EL (cell line): ENCODE measurements at regions not wholly inside any gene's neighbourhood (a gene's known extent, or its start where the extent isn't known, plus 50 kb on each side); places are given as distances from the start of the nearest gene placed in this dataset.
"Not testable (repeated sequence)": the region's sequence is repeated elsewhere in the genome, so short reads cannot be mapped to it uniquely, and the experiment has no call there.

Source experiments
- DNase-seq: peaks from one replicate; pipeline ENCODE4 v3.0.0-alpha.2; 2016

DNA sequence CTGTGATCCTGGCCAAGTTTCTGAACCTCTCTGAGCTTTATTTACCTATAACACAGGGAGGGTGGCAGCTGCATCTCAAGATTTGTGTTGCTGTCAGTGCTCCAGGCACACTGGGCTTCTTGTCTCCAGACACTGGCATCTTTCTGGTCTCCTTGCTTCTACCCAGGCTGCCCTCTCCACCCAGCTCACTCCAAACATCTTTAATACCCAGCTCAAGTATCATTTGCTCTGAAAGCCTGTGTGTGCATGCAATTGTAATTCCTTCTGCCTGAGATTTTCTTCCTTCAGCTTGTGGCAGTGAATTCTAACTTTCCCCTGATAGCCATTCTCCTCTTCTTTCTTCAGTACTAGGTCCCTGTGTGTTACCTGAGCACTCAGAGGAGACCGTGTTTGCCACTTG is 50.7 kb upstream of the USP7 start:
- DNase-seq, result no peak

- DNase-seq, result no peak
Measured at GRCh38 chr16:9015489-9015888, 51.8 kb upstream of the USP7 start.

DNA sequence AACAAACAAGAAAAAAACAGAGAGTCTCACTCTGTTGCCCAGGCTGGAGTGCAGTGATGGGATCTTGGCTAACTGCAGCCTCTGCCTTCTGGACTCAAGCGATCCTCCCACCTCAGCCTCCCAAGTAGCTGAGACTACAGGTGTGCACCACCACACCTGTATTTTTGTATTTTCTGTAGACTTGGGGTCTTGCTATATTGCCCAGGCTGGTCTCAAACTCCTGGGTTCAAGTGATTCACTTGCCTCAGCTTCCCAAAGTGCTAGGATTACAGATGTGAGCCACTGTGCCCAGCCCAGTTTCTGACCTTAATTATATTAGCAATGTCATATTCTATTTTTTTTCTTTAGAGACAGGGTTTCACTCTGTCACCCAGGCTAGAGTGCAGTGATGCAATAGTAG is 52.3 kb upstream of the USP7 start:
- DNase-seq, result not testable (repeated sequence)

DNA sequence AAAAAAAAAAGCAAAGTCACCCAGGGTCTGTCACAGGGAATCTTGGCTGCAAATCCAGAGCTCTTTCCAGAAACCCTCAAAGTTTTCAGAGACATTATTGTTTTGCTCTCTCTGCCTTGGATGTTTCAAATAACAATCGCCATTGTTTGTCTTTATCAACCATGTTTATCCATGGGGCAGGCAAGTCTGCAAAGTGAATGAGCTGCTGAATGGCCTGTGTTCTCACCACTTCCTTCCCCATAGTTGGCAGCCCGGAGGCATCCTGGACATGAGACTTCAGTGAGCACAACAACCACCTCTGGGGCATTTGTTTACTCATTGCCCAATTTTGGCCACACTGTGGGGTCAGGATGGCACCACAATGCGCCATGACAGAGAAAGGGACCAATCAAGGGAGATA is 53.1 kb upstream of the USP7 start:
- no peak for DNase-seq

DNA sequence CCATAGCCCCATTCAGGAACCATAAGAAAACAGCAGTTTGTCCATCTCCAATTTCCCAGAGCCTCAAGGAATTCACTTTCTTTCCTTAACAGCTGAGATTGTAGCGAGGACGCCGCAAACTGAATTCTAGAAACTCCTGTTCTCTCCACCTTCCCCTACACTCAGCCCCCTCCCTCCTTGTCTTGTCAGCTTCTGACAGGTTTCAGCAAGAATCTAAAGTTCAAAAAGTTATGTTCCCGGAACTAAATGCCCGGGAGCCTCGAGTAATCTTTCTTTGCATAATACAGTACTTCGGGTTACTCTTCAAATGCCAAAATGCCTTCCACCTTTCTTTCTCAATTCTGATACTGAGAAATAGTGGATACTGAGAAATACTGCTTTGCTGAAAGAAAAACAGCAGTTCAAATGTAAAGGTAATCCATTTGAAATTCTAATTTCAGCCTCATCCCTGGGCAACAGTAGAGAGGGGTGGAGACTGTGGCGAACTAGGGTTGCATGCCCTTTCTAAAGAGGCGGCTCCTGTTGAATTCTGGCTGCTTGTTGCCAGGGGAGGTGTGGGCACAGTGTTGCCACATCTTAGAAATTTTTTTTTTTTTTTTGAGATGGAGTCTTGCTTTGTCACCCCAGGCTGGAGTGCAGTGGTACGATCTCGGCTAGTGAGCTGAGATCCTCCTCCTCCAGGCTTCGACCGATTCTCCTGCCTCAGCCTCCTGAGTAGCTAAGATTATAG is 63.5 kb upstream of the USP7 start:
- no peak for DNase-seq

DNA sequence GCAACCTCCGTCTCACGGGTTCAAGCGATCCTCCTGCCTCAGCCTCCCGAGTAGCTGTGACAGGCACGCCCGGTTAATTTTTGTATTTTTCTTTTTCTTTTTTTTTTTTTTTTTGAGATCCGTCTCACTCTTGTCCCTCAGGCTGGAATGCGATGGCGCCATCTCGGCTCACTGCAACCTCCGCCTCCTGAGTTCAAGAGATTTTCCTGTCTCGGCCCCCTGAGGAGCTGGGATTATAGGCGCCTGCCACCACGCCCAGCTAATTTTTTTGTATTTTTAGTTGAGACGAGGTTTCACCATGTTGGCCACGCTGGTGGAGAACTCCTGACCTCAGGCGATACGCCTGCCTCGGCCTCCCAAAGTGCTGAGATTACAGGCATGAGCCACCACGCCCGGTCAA is 63.0 kb upstream of the HAPSTR1 start:
- not testable (repeated sequence) for DNase-seq

- DNase-seq, result no peak
Measured at GRCh38 chr16:9031107-9031506, 60.3 kb upstream of the HAPSTR1 start.

- peak; percentile 65 for DNase-seq
Measured at GRCh38 chr16:9033125-9033830, 58.2 kb upstream of the HAPSTR1 start.

GRCh38 chr16:9034056-9034455 is 57.4 kb upstream of the HAPSTR1 start:
- DNase-seq, result no peak

- DNase-seq, result no peak
Measured at GRCh38 chr16:9035996-9036395, 55.4 kb upstream of the HAPSTR1 start.

GRCh38 chr16:9039210-9039609 is 52.2 kb upstream of the HAPSTR1 start:
- no peak for DNase-seq

DNA sequence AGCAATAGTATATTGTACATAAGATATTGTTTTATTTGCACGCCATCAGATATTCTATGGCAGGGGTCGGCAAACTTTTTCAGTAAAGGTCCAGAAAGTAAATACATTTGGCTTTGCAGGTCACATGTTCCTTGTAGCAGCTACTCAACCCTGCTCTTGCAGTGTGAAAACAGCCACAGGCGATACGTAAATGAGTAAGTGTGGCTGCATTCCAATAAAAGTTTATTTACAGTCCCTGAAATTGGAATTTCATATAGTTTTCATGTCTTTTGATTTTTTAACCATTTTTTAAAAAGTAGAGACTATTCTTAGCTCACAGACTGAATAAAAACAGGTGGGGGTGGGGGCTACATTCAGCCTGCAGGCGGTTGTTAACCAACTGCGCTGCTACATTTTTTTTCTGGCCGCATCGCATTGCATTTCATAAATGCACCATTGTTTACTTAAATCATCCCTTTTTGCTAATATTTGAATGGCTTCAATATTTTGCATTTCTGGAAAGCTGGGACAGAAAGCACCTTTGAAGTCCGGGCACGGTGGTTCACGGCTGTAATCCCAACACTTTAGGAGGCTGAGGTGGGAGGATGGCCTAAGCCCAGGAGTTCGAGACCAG is 50.5 kb upstream of the HAPSTR1 start:
- no peak for DNase-seq
